ENCODE measurements at regions not wholly inside any gene's neighbourhood (a gene's known extent, or its start where the extent isn't known, plus 50 kb on each side); places are given as distances from the start of the nearest gene placed in this dataset.

DNA sequence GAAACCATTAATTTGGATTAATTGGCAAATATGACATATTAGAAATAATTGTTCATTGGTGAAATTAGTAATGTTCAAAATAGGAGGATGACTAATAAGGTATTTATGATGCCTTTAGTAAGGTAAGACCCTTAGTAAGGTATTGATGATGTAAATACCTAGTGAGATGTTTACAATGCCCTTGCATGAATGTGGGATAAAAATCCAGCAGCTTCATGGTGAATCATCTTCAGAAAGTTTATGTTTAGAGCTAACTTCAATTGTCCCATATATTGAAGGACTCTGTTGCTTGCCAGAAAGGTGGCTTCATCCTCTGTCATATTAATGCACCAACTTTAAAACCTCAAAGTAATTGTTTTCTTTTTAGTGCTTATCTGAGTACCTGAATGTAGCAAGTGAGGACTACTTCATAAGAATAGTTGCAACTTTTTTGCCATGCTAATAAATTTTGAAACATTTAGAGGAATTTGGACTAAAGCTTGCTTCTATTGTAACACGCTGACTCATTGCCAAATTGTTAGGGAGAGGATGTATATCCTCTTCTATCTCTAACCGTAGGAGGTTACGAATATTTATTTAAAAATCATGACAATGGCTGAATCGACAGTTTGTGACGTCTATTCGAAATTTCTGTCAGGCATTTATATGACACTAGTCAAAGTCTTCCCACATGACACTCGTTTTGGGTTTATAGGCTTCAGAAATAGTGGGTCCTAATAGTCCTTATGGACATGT, 174.1 kb upstream of the HS3ST1 start:
- no peak overlapping the region for H3K4me3 ChIP-seq (ENCODE audit: low read length)
- H3K27me3 ChIP-seq (ENCODE audit: insufficient read depth, low read length, poor library complexity, severe bottlenecking), result no peaks in the 10 kb centered on the region
- peaks cover 0 to 2% of the 10 kb centered on the region in 2 donors for H3K27me3 Mint-ChIP-seq
- no peaks in the 10 kb centered on the region for H3K4me1 Mint-ChIP-seq
- H3K4me3 Mint-ChIP-seq, result no peak overlapping the region
- ChIA-PET CTCF (no interaction called here), POLR2A (no interaction called here)
- no peaks in the 10 kb centered on the region for H3K9me3 ChIP-seq (ENCODE audit: low read length)
- no peak for DNase-seq
- H3K27ac ChIP-seq (ENCODE audit: low read depth, low read length), result no peak overlapping the region
- H3K36me3 ChIP-seq (ENCODE audit: insufficient read depth, low read length), result no peaks in the 10 kb centered on the region
- no peaks in the 10 kb centered on the region for H3K9me3 Mint-ChIP-seq
- no peak overlapping the region for H3K27ac Mint-ChIP-seq
- no peaks in the 10 kb centered on the region for H3K4me1 ChIP-seq (ENCODE audit: insufficient read depth, low read length)
- no peaks in the 10 kb centered on the region for H3K36me3 Mint-ChIP-seq

- Histone ChIP-seq H3K27me3 (ENCODE audit: insufficient read depth, low read length, poor library complexity, severe bottlenecking) (no peaks in the 10 kb centered on the region), H3K9me3 (ENCODE audit: low read length) (no peaks in the 10 kb centered on the region), H3K4me1 (ENCODE audit: insufficient read depth, low read length) (no peaks in the 10 kb centered on the region), H3K36me3 (ENCODE audit: insufficient read depth, low read length) (no peaks in the 10 kb centered on the region), H3K27ac (ENCODE audit: low read depth, low read length) (no peak overlapping the region), H3K4me3 (ENCODE audit: low read length) (no peak overlapping the region)
- DNase-seq, result no peak
- no peaks in the 10 kb centered on the region for H3K36me3 Mint-ChIP-seq
- CTCF ChIA-PET, result no interaction called here
- no peaks in the 10 kb centered on the region for H3K9me3 Mint-ChIP-seq
- H3K27ac Mint-ChIP-seq, result no peak overlapping the region
- no peak overlapping the region for H3K4me3 Mint-ChIP-seq
- peaks cover 0 to 2% of the 10 kb centered on the region in 2 donors for H3K27me3 Mint-ChIP-seq
- H3K4me1 Mint-ChIP-seq, result no peaks in the 10 kb centered on the region
- POLR2A ChIA-PET, result no interaction called here
Measured at GRCh38 chr4:11599064-11599463, 170.4 kb upstream of the HS3ST1 start.

DNA sequence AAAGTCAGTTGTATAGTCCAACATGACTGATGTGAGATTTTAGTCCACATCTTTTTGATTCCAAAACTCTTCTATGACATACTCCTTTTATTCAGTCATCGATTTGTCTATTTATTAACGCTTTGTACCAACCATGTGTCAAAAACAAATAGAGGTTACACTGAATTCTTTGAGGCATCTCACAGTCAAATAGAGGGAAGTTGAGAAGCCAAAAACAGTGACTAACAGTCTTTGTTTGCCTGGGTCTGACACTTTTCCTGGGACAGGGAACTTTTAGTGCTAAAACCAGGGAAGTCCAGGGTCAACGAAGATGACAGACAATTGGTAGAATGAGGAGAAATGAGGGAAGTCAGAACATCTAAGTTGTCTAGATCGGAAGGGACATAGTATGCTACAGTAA, 169.9 kb upstream of the HS3ST1 start:
- ChIA-PET POLR2A (no interaction called here), CTCF (no interaction called here)
- H3K9me3 Mint-ChIP-seq, result no peaks in the 10 kb centered on the region
- Histone ChIP-seq H3K4me1 (ENCODE audit: insufficient read depth, low read length) (no peaks in the 10 kb centered on the region), H3K4me3 (ENCODE audit: low read length) (no peak overlapping the region), H3K27me3 (ENCODE audit: insufficient read depth, low read length, poor library complexity, severe bottlenecking) (no peaks in the 10 kb centered on the region), H3K36me3 (ENCODE audit: insufficient read depth, low read length) (no peaks in the 10 kb centered on the region), H3K27ac (ENCODE audit: low read depth, low read length) (no peak overlapping the region), H3K9me3 (ENCODE audit: low read length) (no peaks in the 10 kb centered on the region)
- no peaks in the 10 kb centered on the region for H3K4me1 Mint-ChIP-seq
- DNase-seq, result no peak
- H3K36me3 Mint-ChIP-seq, result no peaks in the 10 kb centered on the region
- H3K27ac Mint-ChIP-seq, result no peak overlapping the region
- H3K4me3 Mint-ChIP-seq, result no peak overlapping the region
- H3K27me3 Mint-ChIP-seq, result peaks cover 0 to 2% of the 10 kb centered on the region in 2 donors

GRCh38 chr4:11597506-11597905, 168.8 kb upstream of the HS3ST1 start:
- CTCF ChIA-PET, result no interaction called here
- no peak for DNase-seq
- Histone ChIP-seq H3K27ac (ENCODE audit: low read depth, low read length) (no peak overlapping the region), H3K4me3 (ENCODE audit: low read length) (no peak overlapping the region), H3K9me3 (ENCODE audit: low read length) (no peaks in the 10 kb centered on the region), H3K27me3 (ENCODE audit: insufficient read depth, low read length, poor library complexity, severe bottlenecking) (no peaks in the 10 kb centered on the region), H3K4me1 (ENCODE audit: insufficient read depth, low read length) (no peaks in the 10 kb centered on the region), H3K36me3 (ENCODE audit: insufficient read depth, low read length) (no peaks in the 10 kb centered on the region)
- Mint-ChIP-seq H3K27me3 (peaks cover 0 to 2% of the 10 kb centered on the region in 2 donors), H3K9me3 (no peaks in the 10 kb centered on the region), H3K36me3 (no peaks in the 10 kb centered on the region), H3K27ac (no peak overlapping the region), H3K4me3 (no peak overlapping the region), H3K4me1 (no peaks in the 10 kb centered on the region)
- POLR2A ChIA-PET, result interaction anchor here (0.6 kb wide), 1 partner anchor 224 kb away, joined by 4 read pairs; no protein-coding TSS in a partner anchor

DNA sequence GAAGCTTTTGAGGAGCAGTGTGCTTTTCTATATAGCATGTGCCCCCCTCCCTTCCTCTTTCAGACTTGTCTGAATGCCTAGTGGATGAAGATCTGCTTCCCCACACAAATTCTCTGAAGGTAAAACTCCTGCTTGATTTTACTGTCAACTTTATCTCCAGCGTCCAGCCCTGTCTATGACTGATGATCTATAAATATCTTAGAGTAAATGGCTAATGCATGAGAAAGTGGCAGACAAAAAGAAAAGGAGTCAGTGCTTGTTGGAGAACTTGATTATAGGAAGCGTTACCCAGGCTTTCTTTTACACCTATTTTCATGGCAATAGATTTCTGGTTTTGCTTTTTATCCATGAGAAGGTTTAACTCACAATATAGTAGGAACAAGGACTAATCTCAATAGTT, 168.3 kb upstream of the HS3ST1 start:
- Histone ChIP-seq H3K27me3 (ENCODE audit: insufficient read depth, low read length, poor library complexity, severe bottlenecking) (no peaks in the 10 kb centered on the region), H3K36me3 (ENCODE audit: insufficient read depth, low read length) (no peaks in the 10 kb centered on the region), H3K4me1 (ENCODE audit: insufficient read depth, low read length) (no peaks in the 10 kb centered on the region), H3K9me3 (ENCODE audit: low read length) (no peaks in the 10 kb centered on the region), H3K27ac (ENCODE audit: low read depth, low read length) (no peak overlapping the region), H3K4me3 (ENCODE audit: low read length) (no peak overlapping the region)
- ChIA-PET CTCF (no interaction called here), POLR2A (interaction anchor here (0.6 kb wide), 1 partner anchor 225 kb away, joined by 4 read pairs; no protein-coding TSS in a partner anchor)
- H3K27me3 Mint-ChIP-seq, result peaks cover 0 to 2% of the 10 kb centered on the region in 2 donors
- no peak overlapping the region for H3K27ac Mint-ChIP-seq
- H3K9me3 Mint-ChIP-seq, result no peaks in the 10 kb centered on the region
- no peaks in the 10 kb centered on the region for H3K36me3 Mint-ChIP-seq
- no peak for DNase-seq
- H3K4me1 Mint-ChIP-seq, result no peaks in the 10 kb centered on the region
- H3K4me3 Mint-ChIP-seq, result no peak overlapping the region

DNA sequence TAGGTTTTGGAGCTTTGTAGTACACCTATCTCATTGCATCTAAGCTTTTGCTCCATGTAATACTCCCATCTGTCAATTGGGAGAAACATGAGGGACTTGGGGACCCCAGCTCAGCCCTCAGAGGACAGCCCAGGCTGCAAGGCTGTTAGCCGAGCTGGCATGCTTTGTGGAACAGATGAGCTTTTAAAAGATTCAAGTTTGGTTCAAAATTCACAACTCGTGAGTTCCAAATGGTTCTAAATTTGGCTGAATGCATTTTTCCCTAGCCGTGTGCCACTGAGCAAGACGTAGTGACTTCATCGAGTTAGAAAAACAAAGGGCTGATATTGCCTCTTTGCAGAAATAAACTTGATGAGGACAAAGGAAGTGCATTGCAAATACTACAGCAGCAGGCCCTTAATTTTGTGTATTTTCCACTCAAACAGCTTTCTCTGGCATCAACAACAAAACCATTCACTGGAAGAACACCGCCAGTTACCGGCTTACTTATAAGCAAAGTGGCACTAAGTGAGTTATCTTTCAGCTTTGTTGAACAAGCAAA, 165.0 kb upstream of the HS3ST1 start:
- Mint-ChIP-seq H3K36me3 (no peaks in the 10 kb centered on the region), H3K27ac (no peak overlapping the region), H3K4me3 (no peak overlapping the region), H3K4me1 (no peaks in the 10 kb centered on the region), H3K27me3 (peaks cover 0 to 2% of the 10 kb centered on the region in 2 donors), H3K9me3 (peaks cover 0 to 5% (median 0%) of the 10 kb centered on the region in 5 donors)
- no peak for DNase-seq
- Histone ChIP-seq H3K4me3 (ENCODE audit: low read length) (no peak overlapping the region), H3K4me1 (ENCODE audit: insufficient read depth, low read length) (no peaks in the 10 kb centered on the region), H3K36me3 (ENCODE audit: insufficient read depth, low read length) (no peaks in the 10 kb centered on the region), H3K9me3 (ENCODE audit: low read length) (no peaks in the 10 kb centered on the region), H3K27ac (ENCODE audit: low read depth, low read length) (no peak overlapping the region), H3K27me3 (ENCODE audit: insufficient read depth, low read length, poor library complexity, severe bottlenecking) (no peaks in the 10 kb centered on the region)
- ChIA-PET POLR2A (no interaction called here), CTCF (no interaction called here)

DNA sequence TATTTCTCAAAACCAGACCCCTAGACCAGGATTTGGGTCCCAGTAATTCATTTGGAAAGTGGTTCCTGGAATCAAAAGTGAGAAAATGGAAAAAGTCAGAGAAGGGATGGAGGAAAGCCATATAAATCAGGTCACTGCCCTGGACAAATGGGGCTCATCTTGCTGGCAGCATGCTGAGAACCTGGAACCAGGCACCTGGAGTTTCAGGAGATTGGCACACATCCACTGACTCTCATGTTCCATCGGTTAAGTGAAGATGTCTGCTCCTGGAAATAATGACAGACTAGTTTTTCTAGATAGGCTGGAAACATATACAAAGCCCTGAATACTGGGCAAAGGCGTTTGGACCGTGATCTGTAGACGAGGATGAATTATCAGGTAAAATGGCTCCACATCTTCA, 163.6 kb upstream of the HS3ST1 start:
- Histone ChIP-seq H3K27ac (ENCODE audit: low read depth, low read length) (no peak overlapping the region), H3K36me3 (ENCODE audit: insufficient read depth, low read length) (no peaks in the 10 kb centered on the region), H3K9me3 (ENCODE audit: low read length) (no peaks in the 10 kb centered on the region), H3K4me3 (ENCODE audit: low read length) (no peak overlapping the region), H3K27me3 (ENCODE audit: insufficient read depth, low read length, poor library complexity, severe bottlenecking) (no peaks in the 10 kb centered on the region), H3K4me1 (ENCODE audit: insufficient read depth, low read length) (no peaks in the 10 kb centered on the region)
- Mint-ChIP-seq H3K27ac (no peak overlapping the region), H3K4me1 (no peaks in the 10 kb centered on the region), H3K27me3 (peaks cover 0 to 2% of the 10 kb centered on the region in 2 donors), H3K36me3 (no peaks in the 10 kb centered on the region), H3K9me3 (peaks cover 0 to 5% (median 0%) of the 10 kb centered on the region in 5 donors), H3K4me3 (no peak overlapping the region)
- CTCF ChIA-PET, result no interaction called here
- POLR2A ChIA-PET, result no interaction called here
- no peak for DNase-seq

- Mint-ChIP-seq H3K36me3 (no peaks in the 10 kb centered on the region), H3K4me1 (no peaks in the 10 kb centered on the region), H3K4me3 (no peak overlapping the region), H3K9me3 (peaks cover 0 to 5% (median 0%) of the 10 kb centered on the region in 5 donors), H3K27ac (no peak overlapping the region), H3K27me3 (peaks cover 0 to 2% of the 10 kb centered on the region in 2 donors)
- H3K4me1 ChIP-seq (ENCODE audit: insufficient read depth, low read length), result no peaks in the 10 kb centered on the region
- no peaks in the 10 kb centered on the region for H3K27me3 ChIP-seq (ENCODE audit: insufficient read depth, low read length, poor library complexity, severe bottlenecking)
- no peak overlapping the region for H3K27ac ChIP-seq (ENCODE audit: low read depth, low read length)
- POLR2A ChIA-PET, result no interaction called here
- no peak overlapping the region for H3K4me3 ChIP-seq (ENCODE audit: low read length)
- no peak for DNase-seq
- H3K9me3 ChIP-seq (ENCODE audit: low read length), result no peaks in the 10 kb centered on the region
- no peaks in the 10 kb centered on the region for H3K36me3 ChIP-seq (ENCODE audit: insufficient read depth, low read length)
- CTCF ChIA-PET, result no interaction called here
Measured at GRCh38 chr4:11590132-11590531, 161.4 kb upstream of the HS3ST1 start.
